Body of pancreas (tissue), 4 donors: ENCODE measurements at regions not wholly inside any gene's neighbourhood (a gene's known extent, or its start where the extent isn't known, plus 50 kb on each side); places are given as distances from the start of the nearest gene placed in this dataset.

Experiments
- ATAC-seq: fragments of 150-250 bp; one replicate; pipeline ENCODE4 v1.9.1; 2016
- DNase-seq, 4 donors: peaks; one replicate each; pipeline ENCODE4 v3.0.0-alpha.2; 2019
- H3K27ac ChIP-seq, 4 donors: fragments of 200-600 bp; sonication (generic); 1 replicate in 3 of 4; 2 replicates in 1 of 4; pipeline versions ENCODE4 v1.5.1 to v1.6.1; 2016 to 2019; ENCODE audit warnings: mild to moderate bottlenecking in 1 of 4, mixed read lengths in 1 of 4, moderate library complexity in 1 of 4
- H3K27me3 ChIP-seq, 2 donors: fragments of 200-600 bp; sonication (generic); one replicate each; pipeline ENCODE4 v1.6.0; 2016; ENCODE audit warnings: mild to moderate bottlenecking in 1 of 2
- H3K36me3 ChIP-seq, 2 donors: fragments of 200-600 bp; sonication (generic); replicated peaks in 1 of 2; 2 replicates each; pipeline ENCODE4 v1.5.1; 2016; ENCODE audit warnings: low read depth in 2 of 2; ENCODE audit not compliant: insufficient read depth in 1 of 2
- H3K4me1 ChIP-seq: fragments of 200-600 bp; sonication (generic); one replicate; pipeline ENCODE4 v1.6.0; 2016
- H3K4me3 ChIP-seq, 2 donors: fragments of 200-600 bp; sonication (generic); 1 replicate in 1 of 2; 2 replicates in 1 of 2; pipeline ENCODE4 v1.5.1; 2016 to 2019
- H3K9me3 ChIP-seq, 3 donors: fragments of 200-600 bp; sonication (generic); 1 replicate in 2 of 3; 2 replicates in 1 of 3; pipeline ENCODE4 v1.5.1; 2016
- POLR2A ChIP-seq, 3 donors: fragments of 450-650 bp; IDR thresholded peaks; one replicate each; pipeline ENCODE4 v1.6.1; 2016; ENCODE audit warnings: antibody characterized with exemption in 3 of 3, mild to moderate bottlenecking in 2 of 3
- WGBS, 2 donors: methylation state at CpG; one replicate each; pipeline ENCODE4 v1.1.5; 2017; 5-methylcytosine and 5-hydroxymethylcytosine counted together
- intact Hi-C: fragments of 100-400 bp; cut with DNase I; formaldehyde crosslinking; loops from one replicate; pipeline ENCODE4 v1.15.1; 2023
- TF ChIP-seq, protein P1 (sequence below), 7 experiments: fragments of 450-650 bp in 4 of 7; fragments of 200-600 bp in 3 of 7; sonication (generic) in 3 of 7; IDR thresholded peaks; one replicate each; pipeline ENCODE4 v1.5.1; 2016 to 2019; ENCODE audit warnings: antibody characterized with exemption in 7 of 7

DNA sequence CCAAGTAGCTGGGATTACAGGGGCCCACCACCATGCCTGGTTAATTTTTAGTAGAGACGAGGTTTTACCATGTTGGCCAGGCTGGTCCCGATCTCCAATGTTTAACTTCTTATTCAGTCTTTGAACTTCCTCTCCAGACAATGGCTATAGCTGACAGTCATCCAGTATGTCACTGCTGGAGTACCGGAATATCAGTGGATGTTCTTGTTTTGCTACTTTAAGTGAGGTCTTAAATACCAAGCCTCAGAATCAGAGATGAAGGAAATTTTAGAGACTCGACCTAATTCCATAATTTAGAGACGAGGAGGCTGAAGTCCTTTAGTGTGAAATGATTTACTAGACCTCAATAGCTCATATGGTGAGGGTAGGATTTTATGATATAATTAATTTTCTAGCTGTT is 294.8 kb upstream of the KLF6 start:
- no peak overlapping the region for H3K4me3 ChIP-seq
- no peaks in the 10 kb centered on the region for H3K27me3 ChIP-seq
- H3K4me1 ChIP-seq = no peaks in the 10 kb centered on the region
- no peak for TF ChIP-seq POLR2A (IDR thresholded peaks at IDR 0.05)
- TF ChIP-seq, protein P1, sequence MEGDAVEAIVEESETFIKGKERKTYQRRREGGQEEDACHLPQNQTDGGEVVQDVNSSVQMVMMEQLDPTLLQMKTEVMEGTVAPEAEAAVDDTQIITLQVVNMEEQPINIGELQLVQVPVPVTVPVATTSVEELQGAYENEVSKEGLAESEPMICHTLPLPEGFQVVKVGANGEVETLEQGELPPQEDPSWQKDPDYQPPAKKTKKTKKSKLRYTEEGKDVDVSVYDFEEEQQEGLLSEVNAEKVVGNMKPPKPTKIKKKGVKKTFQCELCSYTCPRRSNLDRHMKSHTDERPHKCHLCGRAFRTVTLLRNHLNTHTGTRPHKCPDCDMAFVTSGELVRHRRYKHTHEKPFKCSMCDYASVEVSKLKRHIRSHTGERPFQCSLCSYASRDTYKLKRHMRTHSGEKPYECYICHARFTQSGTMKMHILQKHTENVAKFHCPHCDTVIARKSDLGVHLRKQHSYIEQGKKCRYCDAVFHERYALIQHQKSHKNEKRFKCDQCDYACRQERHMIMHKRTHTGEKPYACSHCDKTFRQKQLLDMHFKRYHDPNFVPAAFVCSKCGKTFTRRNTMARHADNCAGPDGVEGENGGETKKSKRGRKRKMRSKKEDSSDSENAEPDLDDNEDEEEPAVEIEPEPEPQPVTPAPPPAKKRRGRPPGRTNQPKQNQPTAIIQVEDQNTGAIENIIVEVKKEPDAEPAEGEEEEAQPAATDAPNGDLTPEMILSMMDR (IDR thresholded peaks at IDR 0.05) = no peak
- DNase-seq = no peak
- WGBS, 2 donors = 58 to 70% methylated on average over 5 of the region's 5 CpGs
- intact Hi-C loops = no loop called here
- no peaks in the 10 kb centered on the region for H3K36me3 ChIP-seq
- H3K27ac ChIP-seq = no peak overlapping the region
- no peak for ATAC-seq
- no peaks in the 10 kb centered on the region for H3K9me3 ChIP-seq

- Histone ChIP-seq H3K4me1 (no peaks in the 10 kb centered on the region), H3K36me3 (no peaks in the 10 kb centered on the region), H3K9me3 (no peaks in the 10 kb centered on the region), H3K27ac (no peak overlapping the region), H3K27me3 (no peaks in the 10 kb centered on the region), H3K4me3 (no peak overlapping the region)
- WGBS, 2 donors = 67 to 79% methylated on average over 3 of the region's 3 CpGs
- no peak for TF ChIP-seq POLR2A (IDR thresholded peaks at IDR 0.05)
- TF ChIP-seq, protein P1 (IDR thresholded peaks at IDR 0.05) = no peak
- no peak for ATAC-seq
- intact Hi-C loops = no loop called here
- DNase-seq = no peak
Measured at GRCh38 chr10:4077804-4078203, 292.8 kb upstream of the KLF6 start.

GRCh38 chr10:4076983-4077382 is 292.0 kb upstream of the KLF6 start:
- Histone ChIP-seq H3K27ac (no peak overlapping the region), H3K27me3 (no peaks in the 10 kb centered on the region), H3K4me1 (no peaks in the 10 kb centered on the region), H3K9me3 (no peaks in the 10 kb centered on the region), H3K36me3 (no peaks in the 10 kb centered on the region), H3K4me3 (no peak overlapping the region)
- intact Hi-C loops = no loop called here
- ATAC-seq (no peak), DNase-seq (no peak)
- WGBS, 2 donors = 83% methylated on average over 9 of the region's 9 CpGs
- TF ChIP-seq, protein P1 (IDR thresholded peaks at IDR 0.05) = no peak

- no peak overlapping the region for H3K27ac ChIP-seq
- no peaks in the 10 kb centered on the region for H3K9me3 ChIP-seq
- H3K4me3 ChIP-seq = no peak overlapping the region
- DNase-seq (no peak), ATAC-seq (no peak)
- no peaks in the 10 kb centered on the region for H3K27me3 ChIP-seq
- no peaks in the 10 kb centered on the region for H3K4me1 ChIP-seq
- no peak for TF ChIP-seq POLR2A (IDR thresholded peaks at IDR 0.05)
- TF ChIP-seq, protein P1 (IDR thresholded peaks at IDR 0.05) = no peak
- 74 to 78% methylated on average over 7 of the region's 7 CpGs for WGBS, 2 donors
- H3K36me3 ChIP-seq = no peaks in the 10 kb centered on the region
- intact Hi-C loops = no loop called here
Measured at GRCh38 chr10:4075443-4075842, 290.4 kb upstream of the KLF6 start.

DNA sequence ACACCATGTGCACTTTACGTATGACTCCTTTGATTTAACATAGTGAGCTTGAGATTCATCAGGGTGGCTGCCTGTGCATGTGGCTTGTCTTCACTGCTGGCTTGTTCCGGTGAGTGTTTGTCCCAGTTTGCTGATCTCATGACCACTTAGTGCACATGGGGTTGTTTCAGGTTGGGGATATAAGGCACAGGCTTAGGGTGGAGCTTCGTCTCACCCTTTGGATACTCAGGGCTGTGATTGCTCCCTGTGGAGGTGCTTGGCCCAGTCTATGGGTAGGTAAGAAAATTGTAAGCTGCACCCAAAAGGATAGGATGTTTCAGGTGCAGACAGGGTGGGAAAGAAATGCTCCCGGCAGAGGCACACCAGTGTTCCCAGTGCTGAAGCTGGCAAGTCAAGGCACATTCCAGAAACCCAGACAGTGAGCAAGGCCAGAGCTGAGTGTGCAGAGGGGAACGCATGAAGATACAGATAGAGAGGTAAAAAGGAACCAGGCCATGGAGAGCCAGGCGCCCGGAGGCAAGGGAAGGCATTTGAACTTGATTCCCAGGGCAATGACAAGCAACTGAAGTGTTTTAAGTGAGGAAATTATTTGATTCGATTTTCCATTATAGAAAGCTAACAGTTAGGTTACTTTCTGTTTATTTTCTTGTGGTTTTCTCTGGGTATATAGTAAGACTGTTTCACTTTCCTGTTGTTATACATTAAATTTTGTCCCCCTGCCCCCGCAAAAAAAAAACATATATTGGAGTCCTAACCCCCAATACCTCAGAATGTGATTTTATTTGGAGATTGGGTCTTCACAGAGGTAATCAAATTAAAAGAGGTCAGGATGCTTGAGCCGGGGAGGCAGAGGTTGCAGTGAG is 289.8 kb upstream of the KLF6 start:
- Histone ChIP-seq H3K36me3 (no peaks in the 10 kb centered on the region), H3K4me3 (no peak overlapping the region), H3K27ac (no peak overlapping the region), H3K4me1 (no peaks in the 10 kb centered on the region), H3K27me3 (no peaks in the 10 kb centered on the region), H3K9me3 (no peaks in the 10 kb centered on the region)
- DNase-seq = no peak
- intact Hi-C loops = no loop called here
- no peak for ATAC-seq
- TF ChIP-seq, protein P1 (IDR thresholded peaks at IDR 0.05) = no peak
- no peak for TF ChIP-seq POLR2A (IDR thresholded peaks at IDR 0.05)
- WGBS, 2 donors = 76 to 80% methylated on average over 10 of the region's 10 CpGs
